ENCODE measurements at regions not wholly inside any gene's neighbourhood (a gene's known extent, or its start where the extent isn't known, plus 50 kb on each side); places are given as distances from the start of the nearest gene placed in this dataset.
"Not testable (repeated sequence)": the region's sequence is repeated elsewhere in the genome, so short reads cannot be mapped to it uniquely, and the experiment has no call there.

DNA sequence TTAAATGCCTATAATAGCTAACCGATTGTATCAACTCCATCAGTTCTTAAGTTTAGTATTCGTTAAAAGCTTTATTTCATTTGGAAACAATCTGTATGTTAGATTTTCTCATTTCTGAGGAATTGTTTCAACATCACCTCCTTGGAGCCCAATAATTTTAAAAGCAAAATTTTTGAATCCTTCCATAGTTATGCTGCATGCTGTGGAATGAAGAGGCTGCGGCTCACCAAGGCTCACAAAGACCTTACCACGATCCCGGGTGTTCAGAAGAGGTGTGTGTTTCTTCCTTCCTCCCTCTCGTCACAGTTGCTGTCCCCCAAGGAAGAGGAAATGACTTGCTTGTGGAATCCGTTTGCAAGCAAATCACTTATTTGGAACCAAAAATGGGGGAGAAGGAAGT is 143.8 kb downstream of the FGF1 start:
- DNase-seq: no peak

DNA sequence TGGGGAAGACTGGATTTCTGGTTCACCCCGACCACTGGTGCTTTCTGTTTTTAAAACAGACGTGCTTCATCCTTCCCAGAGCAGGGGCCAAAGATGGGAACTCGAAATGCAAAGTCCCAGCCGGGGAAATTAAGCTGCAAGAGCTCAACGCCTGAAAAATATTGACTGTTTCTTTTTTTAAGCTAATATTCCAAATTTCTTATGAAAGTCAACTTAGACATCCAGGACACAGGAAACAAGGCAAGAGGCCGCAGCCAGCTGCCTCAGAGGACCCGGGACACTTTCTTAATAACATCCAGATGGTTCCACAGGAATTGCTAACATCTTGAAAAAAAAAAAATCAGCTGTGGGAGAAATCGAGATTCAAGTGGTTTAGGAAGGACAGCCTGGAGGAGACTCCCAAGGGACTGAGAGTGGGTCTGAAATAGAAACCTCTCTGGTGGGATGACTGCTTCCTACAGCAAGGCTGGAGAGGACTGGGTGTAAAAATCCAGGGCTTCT is 144.9 kb downstream of the FGF1 start:
- peak; percentile 70 for DNase-seq

DNA sequence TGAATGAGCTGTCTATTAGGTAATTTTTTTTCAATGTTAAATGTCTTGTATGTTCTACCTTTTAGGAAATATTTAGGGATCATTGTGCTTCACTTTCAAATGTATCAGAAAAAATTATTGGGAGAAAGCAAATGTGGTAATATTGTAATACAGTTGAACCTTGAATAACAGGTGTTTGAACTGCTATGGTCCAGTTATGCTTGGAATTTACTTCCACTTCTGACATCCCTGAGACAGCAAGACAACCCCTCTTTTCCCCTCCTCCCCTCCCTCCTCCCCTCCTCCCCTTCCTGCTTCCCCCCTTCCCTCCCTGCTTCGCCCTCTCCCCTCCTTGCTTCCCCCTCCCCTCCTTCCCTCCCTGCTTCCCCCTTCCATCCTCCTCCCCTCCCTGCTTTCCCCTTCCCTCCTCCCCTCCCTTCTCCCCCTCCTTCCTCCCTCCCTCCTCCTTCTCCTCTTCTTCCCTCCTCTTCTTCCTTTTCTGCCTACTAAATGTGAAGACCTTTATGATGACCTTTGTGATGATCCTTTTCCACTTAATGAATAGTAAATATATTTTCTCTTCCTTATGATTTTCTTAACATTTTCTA is 146.6 kb downstream of the FGF1 start:
- no peak for DNase-seq

DNA sequence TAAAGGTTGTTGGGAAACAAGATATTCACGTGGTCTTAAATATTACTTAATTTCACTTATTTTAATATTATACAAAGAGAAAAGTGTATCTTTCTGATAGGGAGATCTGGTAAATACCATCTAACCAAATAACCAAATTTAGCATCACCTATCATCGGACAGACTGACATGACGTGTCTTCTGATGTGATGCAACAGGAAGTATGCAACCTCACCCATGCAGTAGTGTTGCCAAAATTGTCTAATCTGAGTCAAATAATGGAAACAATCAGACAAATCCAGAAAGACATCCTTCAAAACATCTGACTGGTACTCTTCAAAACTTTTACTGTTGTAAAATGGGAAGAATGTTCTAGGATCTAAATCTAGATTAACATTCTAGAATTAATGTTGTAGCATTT is 148.0 kb downstream of the FGF1 start:
- no peak for DNase-seq

DNA sequence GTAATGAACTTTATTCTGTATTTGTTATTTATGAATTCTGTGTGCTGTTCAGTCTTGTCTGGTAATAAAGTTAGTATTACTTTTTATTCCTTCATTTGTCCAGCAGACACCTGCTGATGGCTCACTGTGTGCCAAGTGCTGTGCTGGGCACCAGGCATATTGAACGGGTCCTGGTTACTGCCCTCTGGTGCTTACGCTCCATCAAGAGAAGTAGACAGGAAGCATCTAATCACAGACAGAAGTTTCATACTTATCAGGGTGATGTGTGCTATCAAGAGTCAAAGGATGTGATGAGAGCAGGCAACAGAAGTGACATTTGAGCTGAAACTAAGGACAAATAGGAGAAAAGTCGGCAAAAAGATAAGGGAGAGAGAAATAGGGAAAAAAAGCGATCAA is 153.1 kb downstream of the FGF1 start:
- DNase-seq: no peak

DNA sequence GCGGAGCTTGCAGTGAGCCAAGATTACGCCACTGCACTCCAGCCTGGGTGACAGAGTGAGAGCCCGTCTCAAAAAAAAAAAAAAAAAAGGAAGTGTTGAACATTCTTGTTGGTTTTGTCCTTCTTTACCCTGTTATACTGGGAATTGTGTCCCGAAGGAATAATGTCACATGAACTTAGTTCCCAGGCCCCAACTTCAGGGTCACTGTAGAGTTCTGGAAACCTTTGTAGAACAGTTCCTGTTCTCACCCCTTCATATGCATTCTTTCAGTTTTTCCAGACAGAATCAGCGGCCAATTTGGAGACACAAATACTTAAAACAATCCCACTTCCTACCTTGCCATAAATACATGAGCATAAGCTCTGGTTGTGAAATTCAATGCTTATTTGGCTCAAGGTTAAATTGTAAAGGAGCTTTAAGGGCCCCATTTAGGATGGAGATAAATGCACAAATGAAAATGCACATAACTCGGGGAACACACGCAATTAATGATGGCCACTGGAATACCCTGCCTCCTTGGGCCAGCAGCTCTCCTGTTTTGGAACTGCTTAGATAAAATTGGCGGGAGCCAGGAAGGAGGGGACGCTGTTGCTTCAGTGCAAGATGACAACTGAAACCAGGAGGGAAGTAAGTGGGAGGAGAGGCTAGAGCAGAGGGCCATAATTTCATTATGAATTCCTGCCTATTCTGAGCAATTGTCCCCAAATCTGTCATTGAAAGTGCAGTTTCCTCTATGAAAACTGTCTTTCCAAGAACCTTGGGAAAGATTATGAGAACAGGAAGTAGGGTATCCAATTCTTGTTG is 153.7 kb downstream of the FGF1 start:
- DNase-seq: peak; percentile 48

DNA sequence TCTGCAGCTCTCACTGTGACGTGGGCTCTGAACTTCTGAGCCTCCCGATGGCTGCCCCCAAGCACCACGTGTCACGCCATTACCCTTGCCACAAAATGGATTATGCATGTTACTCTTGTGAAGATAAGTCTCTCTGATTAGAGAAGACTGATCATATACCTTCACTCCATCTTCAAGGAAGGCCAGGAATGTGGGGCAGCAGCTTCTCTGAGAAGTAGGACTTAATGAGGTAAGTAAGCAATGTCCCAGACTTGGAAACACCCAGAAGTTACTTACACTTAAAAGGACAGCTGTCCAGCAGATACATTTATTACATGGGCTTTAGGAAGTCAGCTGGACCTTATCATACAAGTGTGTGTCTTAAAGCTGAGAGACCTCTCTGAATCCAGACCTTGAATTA is 155.0 kb downstream of the FGF1 start:
- no peak for DNase-seq

DNA sequence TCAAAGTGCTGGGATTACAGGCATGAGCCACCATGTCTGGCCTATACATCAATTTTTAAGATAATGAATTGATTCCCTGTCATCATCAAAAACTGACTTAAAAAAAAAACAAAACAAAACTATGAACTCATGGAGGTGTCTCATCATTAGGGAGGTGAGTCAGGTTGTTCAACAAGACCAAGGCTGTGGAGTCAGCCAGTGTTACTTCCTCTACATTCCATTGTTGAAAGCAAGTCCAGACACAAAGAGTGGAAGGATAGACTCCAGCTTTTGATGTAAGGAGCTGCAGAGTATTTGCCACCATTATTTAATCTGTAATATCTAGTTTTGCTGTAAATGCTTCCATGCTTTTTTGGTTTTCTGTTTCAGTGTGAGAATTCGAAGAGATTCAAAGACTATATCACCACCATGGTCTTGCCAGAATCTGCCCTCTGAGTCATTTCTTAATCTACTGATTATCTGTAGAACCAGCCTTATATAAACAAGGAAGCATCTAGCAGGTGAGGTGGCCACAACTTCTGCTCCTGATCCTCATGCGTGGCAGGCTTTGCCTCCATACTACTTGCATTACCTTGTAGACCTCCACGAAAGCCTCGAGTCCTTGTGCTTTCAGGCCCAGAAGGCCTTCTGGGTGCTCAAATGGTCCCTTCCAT is 156.1 kb downstream of the FGF1 start:
- DNase-seq: no peak

DNA sequence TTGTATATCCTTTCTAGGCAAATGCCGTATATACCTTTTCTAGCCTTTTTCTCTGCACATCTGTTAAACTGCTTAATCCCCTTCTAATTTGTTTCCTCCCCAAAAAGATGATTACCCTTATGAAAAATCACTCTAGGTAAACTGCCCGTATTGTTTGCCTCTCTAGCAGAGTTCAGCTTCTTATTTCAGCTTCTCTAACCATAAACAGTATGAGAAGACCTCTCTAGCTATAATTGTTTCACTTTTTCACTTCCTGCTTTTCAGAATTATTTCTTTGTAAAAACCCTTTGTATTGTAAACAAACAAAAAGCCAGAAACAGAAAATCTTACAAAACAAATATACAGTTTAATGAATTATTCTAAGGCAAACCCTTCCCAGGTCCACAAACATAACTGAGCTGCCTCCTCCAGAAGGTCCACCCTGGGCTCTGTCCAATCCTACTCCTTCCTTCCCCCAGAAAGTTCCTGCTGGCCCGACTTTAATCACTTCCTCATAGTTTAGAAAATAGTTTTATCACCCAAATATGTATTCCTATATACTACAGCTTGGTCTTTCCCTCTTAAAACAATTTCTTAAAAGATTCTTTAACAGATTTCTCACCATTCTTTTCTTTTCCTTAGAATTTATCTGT is 158.1 kb downstream of the FGF1 start:
- no peak for DNase-seq

DNA sequence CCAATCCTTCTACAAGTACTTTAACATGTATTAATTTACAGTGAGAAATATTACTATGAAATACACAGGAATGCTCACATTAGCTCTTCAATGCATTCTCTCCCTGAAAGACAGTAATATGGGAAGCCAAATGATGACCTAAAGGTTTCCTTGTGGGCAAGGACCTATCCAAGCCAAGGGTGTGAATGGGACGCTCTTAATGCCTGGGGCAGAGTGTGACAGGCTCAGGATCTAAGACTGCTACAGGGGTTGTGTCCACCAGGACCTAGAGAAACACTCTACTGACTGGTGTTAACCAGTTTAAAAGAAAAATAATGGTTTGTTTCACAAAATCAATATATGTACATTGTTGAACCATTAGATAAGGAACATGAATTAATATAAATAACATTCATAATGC is 158.7 kb downstream of the FGF1 start:
- no peak for DNase-seq

DNA sequence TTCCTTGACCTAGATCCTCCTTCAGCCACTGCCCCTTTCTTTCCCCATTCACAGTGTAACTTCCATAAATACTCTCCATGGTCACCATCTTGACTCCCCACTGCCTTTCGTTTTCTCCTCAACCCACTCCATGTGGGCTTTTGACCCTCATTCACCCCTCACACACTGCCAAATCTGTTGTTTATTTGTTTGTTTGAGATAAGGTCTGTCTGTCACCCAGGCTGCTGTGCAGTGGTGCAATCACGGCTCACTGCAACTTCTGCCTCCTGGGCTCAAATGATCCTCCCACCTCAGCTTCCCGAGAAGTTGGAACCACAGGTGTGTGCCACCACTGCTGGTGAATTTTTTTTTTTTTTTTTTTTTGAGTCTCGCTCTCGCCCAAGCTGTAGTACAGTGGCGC is 162.9 kb downstream of the FGF1 start:
- no peak for DNase-seq

DNA sequence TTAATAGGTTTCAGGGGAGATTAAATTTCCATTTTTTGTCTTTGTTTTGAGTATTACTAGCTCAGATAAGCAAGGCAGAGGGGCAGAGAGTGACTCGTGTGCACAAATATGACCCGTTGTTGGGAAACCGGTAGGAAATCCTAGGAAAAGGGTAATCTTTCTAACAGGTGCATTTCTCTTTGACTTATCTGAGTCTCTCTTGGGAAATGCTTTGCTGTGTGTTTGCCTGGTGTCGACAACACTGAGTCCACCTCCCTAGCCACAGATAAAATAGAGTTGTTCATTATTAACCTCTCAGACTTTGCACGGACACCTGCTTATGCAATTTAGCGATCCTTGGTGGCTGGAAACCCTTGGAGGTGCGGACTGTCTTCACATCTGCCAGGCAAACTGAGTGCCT is 164.2 kb downstream of the FGF1 start:
- no peak for DNase-seq

DNA sequence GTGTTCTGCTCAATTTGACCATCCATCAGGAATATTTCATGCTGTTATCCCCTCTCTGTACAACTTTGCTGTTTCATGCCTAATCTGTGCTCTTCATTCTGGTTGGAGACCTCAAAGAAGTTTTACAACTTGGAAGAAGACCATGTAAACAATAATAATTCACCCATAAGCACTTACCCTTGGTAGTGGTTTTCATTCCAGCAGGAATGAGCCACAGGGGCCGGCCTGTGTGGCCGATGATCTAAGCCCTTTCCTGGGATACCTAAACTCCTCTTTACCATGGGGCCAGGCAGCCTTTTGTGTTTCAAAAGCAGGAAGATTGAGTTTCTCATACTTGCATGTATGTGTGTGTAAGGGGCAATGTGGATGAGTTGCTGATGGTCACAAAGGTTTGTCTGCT is 165.0 kb downstream of the FGF1 start:
- DNase-seq: no peak

DNA sequence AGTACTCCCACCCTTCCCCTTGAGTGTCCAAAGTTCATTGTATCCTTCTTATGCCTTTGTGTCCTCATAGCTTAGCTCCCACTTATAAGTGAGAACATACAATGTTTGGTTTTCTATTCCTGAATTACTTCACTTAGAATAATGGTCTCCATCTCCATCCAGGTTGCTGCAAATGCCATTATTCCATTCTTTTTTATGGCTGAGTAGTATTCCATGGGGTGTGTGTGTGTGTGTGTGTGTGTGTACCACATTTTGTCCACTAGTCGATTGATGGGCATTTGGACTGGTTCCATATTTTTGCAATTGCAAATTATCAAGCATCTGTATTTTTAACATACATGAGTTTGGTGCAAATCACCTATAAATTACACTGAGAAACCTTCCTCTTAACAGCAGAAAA is 166.0 kb downstream of the FGF1 start:
- DNase-seq: not testable (repeated sequence)

DNA sequence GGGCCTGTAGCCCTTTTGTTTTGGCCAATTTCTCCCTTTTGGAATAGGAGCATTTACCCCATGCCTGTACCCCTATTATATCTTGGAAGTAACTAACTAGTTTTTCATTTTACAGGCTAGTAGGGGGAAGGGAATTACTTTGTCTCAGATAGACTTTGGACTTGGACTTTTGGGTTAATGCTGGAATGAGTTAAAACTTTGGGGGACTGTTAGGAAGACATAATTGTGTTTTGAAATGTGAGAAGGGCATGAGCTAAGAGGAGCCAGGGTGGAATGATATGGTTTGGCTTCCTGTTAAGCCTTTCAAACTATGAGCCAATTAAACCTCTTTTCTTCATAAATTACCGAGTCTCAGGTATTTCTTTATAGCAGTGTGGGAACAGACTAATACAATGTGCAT is 168.1 kb downstream of the FGF1 start:
- no peak for DNase-seq

DNA sequence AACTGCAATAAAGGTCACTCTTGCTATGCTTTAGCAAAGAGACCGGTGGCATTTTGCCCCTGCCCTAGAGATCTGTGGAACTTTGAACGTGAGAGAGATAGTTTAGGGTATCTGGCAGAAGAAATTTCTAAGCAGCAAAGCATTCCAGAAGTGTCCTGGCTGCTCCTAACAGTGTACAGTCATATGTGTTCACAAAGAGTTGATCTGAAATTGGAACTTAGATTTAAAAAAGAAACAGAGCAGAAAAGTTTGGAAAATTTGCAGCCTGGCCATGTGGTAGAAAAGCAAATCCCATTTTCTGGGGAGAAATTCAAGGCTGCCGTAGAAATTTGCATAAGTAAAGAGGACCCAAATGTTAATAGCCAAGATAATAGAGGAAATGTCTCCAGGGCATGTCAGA is 169.2 kb downstream of the FGF1 start:
- no peak for DNase-seq

DNA sequence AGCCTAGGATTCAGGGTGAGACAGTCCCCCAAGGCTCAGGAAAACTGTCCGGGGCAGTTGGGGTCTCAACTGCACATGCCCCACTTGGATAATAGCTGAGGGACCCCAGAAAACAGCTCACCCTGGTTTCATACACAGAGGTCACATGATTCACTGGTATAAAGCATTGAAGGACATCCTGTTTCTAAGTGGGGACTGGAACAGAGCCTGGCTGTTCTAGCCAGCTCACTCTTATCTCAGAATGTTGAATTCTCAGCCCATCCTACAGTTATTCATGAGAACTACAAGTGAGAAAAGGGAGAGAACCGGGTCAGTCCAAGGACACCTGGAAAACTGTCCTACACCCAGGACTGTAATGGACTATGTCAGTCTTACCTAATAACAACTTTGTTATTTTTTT is 170.9 kb downstream of the FGF1 start:
- DNase-seq: no peak

DNA sequence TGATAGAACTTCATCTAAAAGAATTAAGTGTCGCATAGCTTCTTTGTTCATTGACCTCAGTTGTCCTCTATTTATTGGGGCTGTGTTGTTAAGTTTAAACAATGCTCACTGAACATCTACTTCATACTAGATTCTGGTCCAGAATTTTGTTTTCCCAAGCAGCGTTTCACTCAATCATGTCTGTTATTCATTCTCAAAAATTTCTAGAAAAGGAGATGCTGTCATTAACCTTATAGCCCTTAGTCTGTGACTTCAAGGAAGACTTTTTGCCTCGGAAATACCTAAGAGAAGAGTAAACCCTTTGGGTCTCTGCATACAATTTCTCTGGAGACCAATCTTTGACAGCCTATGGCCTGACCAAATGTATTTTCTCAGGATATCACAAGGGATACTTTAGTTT is 171.7 kb downstream of the FGF1 start:
- no peak for DNase-seq

DNA sequence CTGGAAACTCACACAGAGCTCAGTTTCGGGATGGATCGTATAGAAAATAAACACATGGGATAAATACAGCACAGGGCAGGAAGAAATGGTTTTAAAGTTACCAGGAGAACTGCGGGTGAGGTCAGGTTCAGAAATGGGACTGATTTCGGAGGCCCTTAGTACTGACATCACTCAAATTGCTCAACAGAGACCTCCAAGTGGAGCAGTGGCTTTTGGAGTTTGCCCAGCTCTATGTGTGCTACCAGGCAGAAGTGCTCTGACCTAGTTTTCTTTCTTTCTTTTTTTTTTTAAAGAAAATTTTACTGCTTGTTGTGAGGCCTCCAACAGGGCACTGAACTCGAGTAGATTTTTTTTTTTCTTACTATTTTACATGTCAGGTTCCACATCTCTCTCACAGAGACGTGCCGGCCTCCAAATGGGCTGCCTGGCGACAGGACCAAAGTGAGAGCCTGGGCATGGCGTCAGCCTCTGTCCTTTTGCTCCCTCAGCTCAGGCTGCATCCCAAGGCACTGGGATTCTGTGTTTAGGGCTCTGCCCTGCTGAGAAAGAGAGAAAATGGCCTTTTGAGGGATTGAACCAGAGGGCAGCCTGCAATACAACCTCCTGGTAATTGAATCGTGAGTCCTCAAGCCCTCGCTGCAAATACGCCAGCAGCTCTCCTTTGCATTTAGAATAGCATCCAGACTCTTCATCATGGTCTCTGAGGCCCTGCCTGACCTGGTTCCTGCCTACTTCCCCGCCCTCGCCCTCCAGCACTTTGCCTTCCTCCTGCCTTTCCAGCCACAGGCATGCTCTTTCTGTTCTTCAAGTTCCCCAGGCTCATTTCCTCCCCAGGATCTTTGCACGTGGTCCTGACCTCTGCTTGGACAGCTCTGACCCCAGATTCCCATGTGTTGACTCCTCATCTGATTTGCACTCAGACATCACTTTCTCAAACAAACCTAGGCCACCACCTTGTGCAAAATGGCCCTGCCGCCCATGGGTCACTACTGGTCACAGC is 173.5 kb downstream of the FGF1 start:
- no peak for DNase-seq

DNA sequence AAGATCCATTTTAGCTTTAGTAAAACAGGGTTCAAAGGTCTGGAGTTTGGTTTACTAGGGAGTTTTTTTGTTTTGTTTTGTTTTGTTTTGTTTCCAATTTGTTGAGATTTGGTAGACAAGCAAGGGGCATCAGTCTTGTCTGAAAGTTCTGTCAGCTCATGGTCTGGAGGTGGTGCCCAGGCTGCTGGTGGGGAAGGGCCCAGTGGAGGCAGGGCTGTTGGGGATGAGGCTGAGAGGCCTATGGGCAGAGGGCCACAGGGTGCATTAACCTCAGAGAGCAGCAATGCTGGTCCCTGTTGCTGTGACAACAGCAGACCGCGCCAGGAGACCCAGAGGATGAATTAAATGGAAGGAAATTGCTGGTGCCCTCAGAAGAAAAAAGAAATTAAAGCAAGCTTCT is 174.5 kb downstream of the FGF1 start:
- DNase-seq: no peak

DNA sequence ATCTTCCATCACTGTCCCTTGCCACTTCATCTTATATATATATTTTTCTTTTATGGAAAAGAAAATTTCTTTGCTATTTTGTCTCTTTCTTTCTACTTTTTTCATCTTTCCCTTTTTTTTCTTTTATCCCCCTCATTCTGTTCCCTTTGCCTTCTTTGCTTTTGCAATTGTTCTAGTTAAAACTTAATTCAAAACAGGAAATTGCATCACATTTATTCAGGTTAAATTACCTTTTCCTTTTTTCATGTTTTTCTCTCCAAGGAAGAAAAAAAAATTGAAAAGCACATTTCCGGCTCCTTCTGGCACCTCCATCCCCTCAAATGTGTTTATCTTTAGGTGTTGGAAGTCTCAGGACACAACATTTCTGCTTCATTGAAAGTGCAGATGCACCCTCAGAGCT is 176.9 kb downstream of the FGF1 start:
- DNase-seq: no peak

DNA sequence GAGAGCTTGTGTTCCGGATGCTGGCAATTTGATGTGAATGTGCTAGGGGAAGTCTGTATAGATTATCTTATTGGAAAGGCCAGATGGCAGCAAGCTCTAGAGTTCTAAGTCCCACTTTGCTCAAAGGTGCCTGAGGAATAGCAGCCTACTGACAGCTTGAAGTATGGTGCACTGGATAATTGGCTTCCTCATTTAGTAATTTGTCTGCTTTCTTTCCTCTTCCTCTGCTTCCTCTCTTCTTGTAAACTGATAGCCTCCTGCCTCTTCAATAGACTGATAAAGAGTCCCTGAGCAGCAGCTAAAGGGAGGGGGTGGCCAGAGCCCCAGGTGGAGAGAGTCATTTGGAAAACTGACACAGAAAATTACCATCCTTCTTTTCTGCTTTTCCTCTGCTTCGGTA is 177.3 kb downstream of the FGF1 start:
- DNase-seq: no peak

Data from tongue (tissue), 1 donor.